NCI-H2107 (cell line): ENCODE measurements at regions not wholly inside any gene's neighbourhood (a gene's known extent, or its start where the extent isn't known, plus 50 kb on each side); places are given as distances from the start of the nearest gene placed in this dataset.

ENCODE experiments used
- DNase-seq: peaks from one replicate; lab custom pipeline; 2025; lab: John Stamatoyannopoulos, UW

DNA sequence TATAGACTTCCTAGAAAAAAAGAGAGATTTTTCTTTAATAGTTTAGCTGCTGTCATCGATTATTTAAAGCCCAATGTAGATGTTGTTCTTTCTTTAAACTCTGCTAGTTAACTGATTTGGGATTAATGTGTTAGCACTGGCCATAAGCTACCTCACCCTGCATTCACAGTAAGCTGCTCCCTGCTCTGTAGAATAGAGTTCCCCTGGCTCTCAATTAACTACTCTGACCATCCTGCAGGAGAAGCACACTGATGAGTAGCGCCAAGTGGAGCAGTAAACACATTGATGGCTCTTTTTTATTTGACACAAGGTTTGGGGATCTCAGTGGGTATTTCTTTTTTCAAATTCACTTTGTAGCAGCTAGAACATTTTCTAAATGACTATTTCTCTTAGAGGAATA lies 807.9 kb upstream of the ZNF608 start:
- DNase-seq = no peak

DNA sequence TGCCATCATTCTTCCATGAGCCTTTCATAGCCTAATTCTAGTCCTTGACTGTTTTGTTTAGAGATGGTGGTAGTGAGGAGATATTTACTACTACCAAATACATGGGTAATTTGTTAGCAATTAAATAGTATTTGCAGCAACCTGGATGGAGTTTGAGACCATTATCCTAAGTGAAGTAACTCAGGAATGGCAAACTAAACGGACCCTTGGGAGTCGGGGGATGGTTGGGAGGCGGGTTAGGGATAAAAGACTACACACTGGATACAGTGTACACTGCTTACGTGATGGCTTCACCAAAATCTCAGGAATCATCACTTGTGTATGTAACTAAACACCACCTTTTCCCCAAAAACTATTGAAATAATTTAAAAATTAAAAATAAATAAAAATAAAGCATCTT lies 809.2 kb upstream of the ZNF608 start:
- no peak for DNase-seq

- no peak for DNase-seq
Observed at GRCh38 chr5:125558016-125558415, 811.6 kb upstream of the ZNF608 start.

GRCh38 chr5:125558466-125558865 lies 812.0 kb upstream of the ZNF608 start:
- no peak for DNase-seq

DNA sequence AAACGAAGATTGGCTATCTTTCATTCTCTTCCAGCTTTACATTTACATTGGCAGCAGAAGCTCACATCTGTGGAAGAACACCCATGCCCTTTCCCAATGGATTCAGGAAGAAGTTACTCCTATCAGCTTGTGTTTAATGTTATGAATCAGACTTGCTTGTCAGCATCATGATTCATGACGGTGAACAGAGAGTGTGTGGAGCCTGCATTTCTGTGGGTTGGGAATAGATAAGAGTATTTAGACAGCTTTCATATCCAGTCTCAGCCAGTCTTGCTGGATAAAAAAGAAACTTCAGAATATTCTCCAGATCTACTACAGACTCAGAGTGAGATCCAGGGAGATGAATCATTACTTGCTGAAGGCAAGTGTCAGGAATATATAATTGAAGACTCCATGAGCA lies 812.9 kb upstream of the ZNF608 start:
- DNase-seq = no peak

DNA sequence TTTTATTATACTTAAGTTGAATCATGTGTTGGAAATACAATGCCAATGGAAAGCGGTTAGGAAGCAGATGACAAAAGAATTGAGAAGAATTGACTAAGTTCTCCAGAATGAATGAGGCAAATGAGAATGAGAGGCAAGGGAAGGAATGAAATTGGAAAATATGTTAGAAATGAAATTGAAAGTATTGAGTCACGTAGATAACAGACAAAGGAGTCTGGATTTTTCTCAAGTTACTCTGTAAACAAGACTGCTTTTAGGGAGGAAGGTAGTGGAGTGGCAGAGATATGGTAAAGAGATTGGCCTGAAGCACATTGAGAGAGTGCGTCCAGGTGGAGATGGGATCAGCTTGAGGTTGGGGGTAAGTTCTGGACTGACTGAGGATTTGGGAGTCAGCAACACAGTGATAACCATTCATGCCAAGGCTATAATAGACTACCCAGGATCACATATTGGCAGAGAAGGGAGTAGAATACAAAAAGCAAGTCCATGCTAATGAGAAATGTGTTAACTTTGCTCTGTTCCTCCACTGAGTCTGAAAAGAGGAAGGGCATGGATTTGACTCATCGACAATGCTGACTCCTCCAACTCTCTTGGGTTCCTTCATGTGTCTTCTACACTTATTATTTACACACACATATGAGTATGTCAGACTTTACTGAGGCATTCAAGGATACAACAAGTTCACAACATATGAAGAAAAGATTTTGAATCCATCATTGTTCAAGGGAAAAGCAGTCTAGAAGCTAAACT lies 814.2 kb upstream of the ZNF608 start:
- DNase-seq = no peak

- DNase-seq = no peak
Observed at GRCh38 chr5:125564317-125564975, 818.0 kb upstream of the ZNF608 start.

GRCh38 chr5:125574491-125575044 lies 828.1 kb upstream of the ZNF608 start:
- DNase-seq = no peak

- DNase-seq = no peak
Observed at GRCh38 chr5:125575171-125575890, 828.9 kb upstream of the ZNF608 start.

DNA sequence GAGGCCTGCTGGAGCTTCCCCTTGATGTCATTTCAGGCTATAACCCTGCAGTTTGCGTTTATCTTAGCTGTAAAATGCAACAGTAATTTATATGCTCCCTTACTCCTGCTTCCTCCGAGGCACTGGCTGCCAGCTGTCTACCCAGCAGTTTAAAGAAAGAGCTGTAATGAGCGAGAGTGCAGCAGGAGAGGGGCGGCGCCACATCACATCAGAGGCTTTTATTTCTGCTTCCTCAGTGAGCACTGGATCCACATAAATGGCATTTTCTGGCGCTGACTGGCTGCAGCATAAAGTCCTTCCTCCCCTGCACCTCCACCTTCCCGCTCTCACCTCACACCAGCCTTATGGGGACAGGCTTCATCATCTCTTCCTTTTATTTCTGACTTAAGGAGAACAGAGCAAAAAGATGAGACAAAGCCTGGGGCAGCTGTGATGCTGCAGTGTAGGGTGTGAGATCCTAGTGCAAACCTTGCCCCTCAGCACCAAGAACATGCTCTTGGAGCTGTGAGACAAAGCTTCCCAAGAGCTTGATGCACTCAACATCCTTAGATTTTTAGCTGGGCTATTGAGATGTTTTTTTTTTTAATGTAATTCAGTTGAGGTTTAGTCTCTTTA lies 829.6 kb upstream of the ZNF608 start:
- no peak for DNase-seq

DNA sequence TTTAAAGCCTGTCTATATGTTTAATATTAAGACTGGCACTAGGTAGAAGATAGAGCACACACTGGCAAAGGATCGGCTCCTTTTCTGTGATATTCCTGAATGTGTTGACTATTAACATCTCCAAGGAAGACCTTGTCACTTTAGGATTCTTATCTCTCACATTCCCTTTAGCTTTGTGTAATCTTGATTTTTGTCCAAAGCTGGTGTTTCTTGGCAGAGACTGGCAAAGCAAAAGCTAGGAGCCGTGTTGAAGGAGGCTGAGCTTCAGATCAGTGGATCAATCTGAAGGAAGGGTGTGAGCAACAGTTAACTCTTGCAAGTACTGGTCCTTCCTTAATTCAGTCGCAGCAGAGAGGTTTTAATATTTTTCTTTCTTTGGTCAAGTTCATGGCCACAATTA lies 830.4 kb upstream of the ZNF608 start:
- no peak for DNase-seq

DNA sequence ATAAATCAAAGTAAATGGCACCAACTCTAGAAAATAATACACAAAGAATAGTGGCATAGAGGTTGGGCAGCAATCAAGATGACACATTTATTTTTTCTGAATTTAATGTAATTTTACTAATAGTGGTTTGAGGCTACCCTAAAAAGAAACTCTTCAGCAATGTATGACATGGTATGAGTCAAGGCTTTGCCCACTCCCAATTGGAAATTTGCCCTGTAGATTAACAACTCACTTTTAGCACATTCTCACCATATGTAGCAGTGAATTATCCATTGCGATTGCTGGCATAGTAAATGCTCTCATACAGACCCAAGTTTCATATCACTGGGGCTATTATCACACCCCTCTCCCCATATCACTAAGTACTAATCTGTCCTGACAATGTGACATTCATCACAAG lies 832.1 kb upstream of the ZNF608 start:
- no peak for DNase-seq

- no peak for DNase-seq
Observed at GRCh38 chr5:125579182-125579581, 832.7 kb upstream of the ZNF608 start.

DNA sequence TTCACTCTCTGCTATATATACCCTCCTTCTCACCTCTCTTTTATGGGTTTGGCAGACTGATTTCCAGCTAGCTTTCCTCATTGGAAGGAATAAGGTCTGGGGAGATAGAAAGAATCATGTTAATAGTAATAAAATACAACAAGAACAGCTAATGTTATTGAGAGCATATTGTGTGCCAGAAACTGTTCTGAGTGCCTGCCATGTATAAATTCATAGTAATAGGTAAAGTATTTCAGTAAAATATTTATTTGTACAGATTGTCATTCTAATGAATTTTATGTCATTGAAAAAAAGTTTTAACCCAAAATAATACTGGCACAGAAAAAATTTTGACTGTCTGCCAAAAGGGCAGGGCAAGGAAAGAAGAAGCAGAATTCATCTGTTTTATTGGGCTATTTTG lies 834.9 kb upstream of the ZNF608 start:
- DNase-seq = no peak

DNA sequence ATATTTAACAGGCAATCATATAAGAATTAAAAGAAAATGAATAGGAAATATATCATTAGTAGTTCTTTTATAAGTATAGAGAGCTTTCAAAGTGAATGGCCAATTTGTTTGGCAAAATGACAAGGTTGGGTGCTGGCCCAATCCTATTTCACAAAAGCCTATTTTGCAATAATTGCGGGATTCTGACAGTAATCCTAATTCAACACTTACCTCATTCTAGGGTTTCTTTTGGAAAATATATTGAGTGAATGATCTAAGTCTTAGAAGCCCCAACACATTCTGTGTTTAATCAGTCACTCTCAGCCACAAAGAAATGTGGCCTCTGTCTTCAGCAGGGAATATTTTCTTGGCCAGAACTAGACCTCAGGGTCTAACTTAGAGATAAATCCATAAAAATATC lies 835.9 kb upstream of the ZNF608 start:
- no peak for DNase-seq

DNA sequence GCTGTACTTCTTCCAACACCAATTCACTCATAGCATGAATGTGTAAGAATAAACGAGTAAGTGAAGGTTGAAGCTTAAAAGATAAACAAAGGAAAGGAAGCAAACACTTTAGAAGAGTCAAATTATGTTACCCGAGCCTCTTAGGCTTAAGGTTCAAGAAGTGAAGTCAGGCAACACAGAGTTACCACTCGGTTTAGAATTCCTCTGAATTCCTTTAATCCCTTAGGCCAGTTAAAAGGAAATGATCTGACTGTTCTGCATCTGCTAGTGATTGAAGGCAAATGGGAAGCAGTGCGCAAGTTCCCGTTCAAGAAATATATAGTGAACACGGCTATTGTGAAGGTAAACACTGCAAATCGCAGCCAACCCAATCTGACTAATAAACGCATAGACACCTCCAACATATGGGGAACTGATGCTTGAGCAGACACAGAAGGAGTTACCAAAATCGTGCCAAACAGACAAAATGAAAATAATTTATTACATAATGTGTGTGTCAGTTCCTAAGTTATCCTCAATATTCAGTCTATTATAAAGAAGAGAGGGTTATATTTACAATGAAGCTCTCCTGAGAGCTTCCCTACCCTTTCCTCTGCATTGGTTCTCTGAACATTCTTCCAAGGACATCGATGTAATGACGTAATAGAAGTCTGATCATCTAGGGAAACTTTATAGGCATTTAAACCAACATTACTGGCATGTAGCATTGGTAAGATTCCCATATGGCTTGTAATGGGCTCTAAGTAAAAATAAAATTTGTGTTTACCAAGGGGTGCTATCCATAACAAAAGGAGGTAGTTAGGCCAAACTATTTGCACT lies 837.1 kb upstream of the ZNF608 start:
- no peak for DNase-seq

DNA sequence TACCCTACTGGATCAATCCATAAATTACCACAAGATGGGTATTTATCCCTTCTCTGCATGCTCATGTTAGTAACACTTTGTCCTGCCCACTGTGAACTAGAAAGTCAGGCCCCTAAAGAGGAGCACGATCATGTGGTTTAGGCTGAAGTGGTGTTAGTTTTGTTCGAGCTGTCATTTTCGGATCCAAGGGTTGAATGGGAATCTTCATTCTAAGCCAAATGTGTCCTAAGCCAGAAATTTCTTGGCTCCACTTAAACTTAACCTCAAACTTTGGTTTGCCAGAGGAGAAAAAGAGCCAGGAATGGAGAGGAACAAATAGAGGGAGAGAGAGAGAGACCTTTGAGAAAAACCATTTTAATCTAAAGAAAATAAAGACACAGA lies 837.7 kb upstream of the ZNF608 start:
- DNase-seq = no peak

DNA sequence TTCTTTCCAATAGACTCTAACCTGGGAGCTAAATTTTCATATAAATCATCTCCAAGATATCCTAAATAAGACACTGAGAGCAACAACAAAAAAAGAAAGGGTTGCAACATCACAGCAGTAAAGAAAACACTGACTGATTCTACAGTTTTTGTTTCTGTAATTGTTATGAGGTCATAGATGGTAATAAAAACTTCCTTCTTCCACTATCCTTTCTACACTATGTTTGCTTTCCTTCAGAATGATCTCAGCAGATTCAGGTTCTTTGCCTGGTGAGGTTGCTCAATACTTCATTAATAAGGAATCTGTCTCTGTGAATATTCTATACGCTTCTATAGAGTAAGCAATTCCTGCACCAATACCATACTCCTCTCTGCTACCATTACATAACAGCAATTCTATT lies 835.6 kb upstream of the GRAMD2B start:
- DNase-seq = no peak

DNA sequence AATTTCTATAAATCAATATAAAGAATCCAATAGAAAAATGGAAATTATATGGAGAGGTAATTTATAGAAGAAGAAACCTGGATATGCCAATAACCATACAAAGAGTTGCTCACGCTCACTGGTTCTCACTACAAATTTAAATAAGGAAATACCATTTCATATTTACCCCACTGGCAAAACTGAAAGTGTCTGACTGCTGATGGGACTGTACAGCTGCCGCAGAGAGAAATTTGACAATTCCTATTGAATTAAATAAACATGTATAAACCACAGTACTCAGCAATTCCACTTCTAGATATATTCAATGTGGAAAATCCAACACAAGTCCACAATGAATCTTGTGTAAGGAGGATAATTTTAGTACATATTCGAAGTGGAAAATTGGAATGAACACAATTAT lies 830.4 kb upstream of the GRAMD2B start:
- DNase-seq = no peak

GRCh38 chr5:125595095-125595494 lies 828.1 kb upstream of the GRAMD2B start:
- no peak for DNase-seq

DNA sequence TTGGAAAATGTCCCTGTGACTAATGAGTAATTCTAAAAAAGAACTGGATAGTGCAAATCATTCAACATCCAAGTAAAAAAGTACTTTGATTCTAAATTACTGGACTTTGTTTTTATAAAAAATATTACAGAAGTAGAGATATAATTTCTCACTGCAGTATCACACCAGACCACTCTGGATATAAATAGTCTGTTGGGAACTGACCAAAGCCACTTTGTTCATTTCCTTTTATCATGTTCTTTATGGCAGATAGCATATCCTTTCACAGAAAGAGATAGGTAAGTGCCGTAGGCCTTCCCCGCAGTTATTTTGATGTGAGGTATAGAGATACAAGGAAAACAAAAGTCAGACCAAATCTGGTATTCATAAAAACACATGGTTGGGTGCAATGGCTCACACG lies 827.4 kb upstream of the GRAMD2B start:
- DNase-seq = no peak

DNA sequence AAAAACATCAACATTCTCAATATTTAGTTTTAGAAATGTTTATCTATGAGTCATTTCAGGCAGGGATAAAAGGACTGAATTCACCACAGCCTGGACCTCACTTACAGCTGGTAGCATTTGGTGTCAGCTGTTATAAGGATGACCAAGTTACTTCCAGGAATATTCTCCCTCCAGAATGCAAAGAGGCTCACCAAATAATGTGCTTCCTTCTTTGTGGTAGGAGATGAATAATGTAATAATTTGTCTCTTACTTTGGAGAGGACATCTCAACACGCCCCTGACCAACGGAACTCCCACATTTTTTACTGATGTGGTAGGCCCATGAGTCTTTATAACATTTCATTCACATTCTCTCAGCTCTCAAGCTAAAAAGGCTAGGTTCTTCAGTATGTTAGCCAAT lies 825.9 kb upstream of the GRAMD2B start:
- DNase-seq = no peak
